ENCODE measurements at regions not wholly inside any gene's neighbourhood (a gene's known extent, or its start where the extent isn't known, plus 50 kb on each side); places are given as distances from the start of the nearest gene placed in this dataset.

GRCh38 chr18:33987206-33987605, 237.5 kb downstream of the NOL4 start:
- TF ChIP-seq CTCF (conservative IDR thresholded peaks at IDR 0.05) (no peak), EZH2 (IDR thresholded peaks at IDR 0.05; ENCODE audit: low read depth) (no peak)

Measured in PC-9 (cell line).